Stomach (tissue), 8 donors: ENCODE measurements at regions not wholly inside any gene's neighbourhood (a gene's known extent, or its start where the extent isn't known, plus 50 kb on each side); places are given as distances from the start of the nearest gene placed in this dataset.

Source experiments
- DNase-seq, 2 donors: peaks; one replicate each; pipeline versions ENCODE4 v3.0.0 to v3.0.0-alpha.2; 2013 to 2019
- H3K27ac ChIP-seq, 5 donors: fragments of 200-600 bp in 4 of 5; sonication (generic) in 4 of 5; one replicate each; pipeline ENCODE4 v1.5.1; 2013 to 2019; ENCODE audit warnings: mild to moderate bottlenecking in 1 of 5, moderate library complexity in 1 of 5
- H3K27me3 ChIP-seq, 3 donors: fragments of 200-600 bp; sonication (generic); one replicate each; pipeline ENCODE4 v1.5.1; 2017 to 2019; ENCODE audit warnings: mixed run types in 1 of 3
- H3K36me3 ChIP-seq, 4 donors: fragments of 200-600 bp; sonication (generic); 1 replicate in 3 of 4; 2 replicates in 1 of 4; pipeline ENCODE4 v1.5.1; 2016 to 2019
- H3K4me1 ChIP-seq, 4 donors: fragments of 200-600 bp; sonication (generic); one replicate each; pipeline ENCODE4 v1.5.1; 2016 to 2019
- H3K4me3 ChIP-seq, 4 donors: fragments of 200-600 bp; sonication (generic) in 3 of 4; one replicate each; pipeline ENCODE4 v1.5.1; 2016 to 2019; ENCODE audit warnings: mild to moderate bottlenecking in 1 of 4
- H3K9me3 ChIP-seq, 4 donors: fragments of 200-600 bp; sonication (generic); one replicate each; pipeline ENCODE4 v1.5.1; 2016 to 2019
- CTCF ChIP-seq, 7 experiments: fragments of 450-650 bp in 4 of 7; fragments of 200-600 bp in 3 of 7; sonication (generic) in 3 of 7; IDR thresholded peaks; one replicate each; pipeline ENCODE4 v1.5.1; 2016 to 2019; ENCODE audit warnings: antibody characterized with exemption in 7 of 7, control low read depth in 2 of 7, mild to moderate bottlenecking in 1 of 7
- EP300 ChIP-seq: sonication (generic); formaldehyde crosslinking; IDR thresholded peaks from one replicate; pipeline ENCODE4 v1.6.1; 2017; ENCODE audit warnings: antibody characterized with exemption
- POLR2A ChIP-seq, 4 donors: fragments of 450-650 bp; IDR thresholded peaks; one replicate each; pipeline ENCODE4 v1.6.1; 2016; ENCODE audit warnings: antibody characterized with exemption in 4 of 4, control low read depth in 2 of 4, mild to moderate bottlenecking in 1 of 4, moderate library complexity in 1 of 4
- POLR2AphosphoS5 ChIP-seq, 3 donors: sonication (generic); formaldehyde crosslinking; IDR thresholded peaks; one replicate each; pipeline ENCODE4 v1.6.1; 2016; ENCODE audit warnings: antibody characterized with exemption in 3 of 3
- WGBS, 5 donors: extraction: QIAGEN DNeasy Blood & Tissue Kit in 3 of 5; methylation state at CpG; one replicate each; pipeline versions ENCODE4 v1.1.5 to v1.1.7; 2013 to 2018; 5-methylcytosine and 5-hydroxymethylcytosine counted together
- intact Hi-C: fragments of 100-400 bp; cut with DNase I; formaldehyde crosslinking; loops from one replicate; pipeline ENCODE4 v1.15.1; 2023; ENCODE audit warnings: low total_unique reads
- donor health status: healthy with polysubstance abuse.
- donor health status: Bipolar disorder and iron deficiency.
- donor health status: healthy.

GRCh38 chr13:104961246-104961645 lies 1574.2 kb downstream of the EFNB2 start:
- no peak overlapping the region for H3K4me3 ChIP-seq
- no peak overlapping the region for H3K27ac ChIP-seq
- no peaks in the 10 kb centered on the region for H3K4me1 ChIP-seq
- no peaks in the 10 kb centered on the region for H3K36me3 ChIP-seq
- intact Hi-C loops, result no loop called here
- no peak for TF ChIP-seq EP300
- TF ChIP-seq POLR2A (IDR thresholded peaks at IDR 0.05), result no peak
- TF ChIP-seq CTCF (IDR thresholded peaks at IDR 0.05), result no peak
- no peak for TF ChIP-seq POLR2AphosphoS5 (IDR thresholded peaks at IDR 0.05)
- WGBS, 5 donors, result 87 to 93% (median 89%) methylated on average over 6 of the region's 6 CpGs
- peaks cover 0 to 10% (median 0%) of the 10 kb centered on the region in 4 donors for H3K9me3 ChIP-seq
- no peak for DNase-seq
- no peaks in the 10 kb centered on the region for H3K27me3 ChIP-seq

GRCh38 chr13:104954210-104954609 lies 1581.3 kb downstream of the EFNB2 start:
- TF ChIP-seq POLR2A (IDR thresholded peaks at IDR 0.05), result no peak
- TF ChIP-seq EP300, result no peak
- TF ChIP-seq POLR2AphosphoS5 (IDR thresholded peaks at IDR 0.05), result no peak
- TF ChIP-seq CTCF (IDR thresholded peaks at IDR 0.05), result no peak
- H3K4me3 ChIP-seq, result no peak overlapping the region
- WGBS, 5 donors, result 59 to 76% (median 73%) methylated on average over 2 of the region's 2 CpGs
- DNase-seq, result no peak
- intact Hi-C loops, result no loop called here
- H3K27me3 ChIP-seq, result no peaks in the 10 kb centered on the region
- H3K36me3 ChIP-seq, result no peaks in the 10 kb centered on the region
- H3K9me3 ChIP-seq, result no peaks in the 10 kb centered on the region
- no peak overlapping the region for H3K27ac ChIP-seq
- H3K4me1 ChIP-seq, result no peaks in the 10 kb centered on the region

- intact Hi-C loops, result no loop called here
- 30 to 51% (median 41%) methylated on average over 2 of the region's 2 CpGs for WGBS, 5 donors
Measured at GRCh38 chr13:104953588-104953987, 1581.9 kb downstream of the EFNB2 start.

GRCh38 chr13:104949840-104950740 lies 1585.4 kb downstream of the EFNB2 start:
- TF ChIP-seq POLR2A (IDR thresholded peaks at IDR 0.05) (no peak), CTCF (IDR thresholded peaks at IDR 0.05) (no peak), EP300 (no peak), POLR2AphosphoS5 (IDR thresholded peaks at IDR 0.05) (no peak)
- Histone ChIP-seq H3K9me3 (no peaks in the 10 kb centered on the region), H3K4me3 (no peak overlapping the region), H3K4me1 (no peaks in the 10 kb centered on the region), H3K36me3 (no peaks in the 10 kb centered on the region), H3K27ac (no peak overlapping the region), H3K27me3 (no peaks in the 10 kb centered on the region)
- WGBS, 5 donors, result 83 to 86% (median 84%) methylated on average over 9 of the region's 9 CpGs
- intact Hi-C loops, result no loop called here
- DNase-seq, result no peak

More at GRCh38 chr13:104953588-104953987, 1581.9 kb downstream of the EFNB2 start:
- Histone ChIP-seq H3K4me3 (no peak overlapping the region), H3K27ac (no peak overlapping the region), H3K9me3 (no peaks in the 10 kb centered on the region), H3K36me3 (no peaks in the 10 kb centered on the region), H3K27me3 (no peaks in the 10 kb centered on the region), H3K4me1 (no peaks in the 10 kb centered on the region)
- no peak for DNase-seq
- TF ChIP-seq CTCF (IDR thresholded peaks at IDR 0.05) (no peak), EP300 (no peak), POLR2AphosphoS5 (IDR thresholded peaks at IDR 0.05) (no peak), POLR2A (IDR thresholded peaks at IDR 0.05) (no peak)
